Fibroblast of lung (primary cell): ENCODE measurements at regions not wholly inside any gene's neighbourhood (a gene's known extent, or its start where the extent isn't known, plus 50 kb on each side); places are given as distances from the start of the nearest gene placed in this dataset.
A peak's percentile ranks its signal among the peaks of the same experiment; 100 is the strongest.

Experiments
- DNase-seq, 2 donors: peaks; one replicate each; pipeline versions ENCODE4 v3.0.0 to v3.0.0-alpha.2; 2010; ENCODE audit warnings: low read depth in 2 of 2
- H2AFZ ChIP-seq: 2 replicates; pipeline ENCODE4 v1.5.1; 2012; ENCODE audit warnings: low read length, control low read depth, inconsistent platforms
- H3K27ac ChIP-seq: 2 replicates; pipeline ENCODE4 v1.5.1; 2011; ENCODE audit warnings: low read length, control low read depth; ENCODE audit not compliant: insufficient read depth
- H3K27me3 ChIP-seq: 2 replicates; pipeline ENCODE4 v1.5.1; 2011; ENCODE audit warnings: mild to moderate bottlenecking, low read length; ENCODE audit not compliant: control insufficient read depth, insufficient read depth
- H3K36me3 ChIP-seq: 2 replicates; pipeline ENCODE4 v1.5.1; 2011; ENCODE audit warnings: low read length; ENCODE audit not compliant: control insufficient read depth, insufficient read depth
- H3K4me1 ChIP-seq: 2 replicates; pipeline ENCODE4 v1.5.1; 2011; ENCODE audit warnings: low read length; ENCODE audit not compliant: control insufficient read depth, insufficient read depth; ENCODE audit errors: extremely low read depth
- H3K4me2 ChIP-seq: 2 replicates; pipeline ENCODE4 v1.5.1; 2011; ENCODE audit warnings: low read length, control low read depth; ENCODE audit not compliant: insufficient read depth; ENCODE audit errors: extremely low read depth
- H3K4me3 ChIP-seq, 4 experiments: fragments of 200-600 bp in 1 of 4; sonication (generic) in 1 of 4; replicated peaks in 1 of 4; 2 replicates each; pipeline ENCODE4 v1.5.1; 2011 to 2016; ENCODE audit warnings: low read length in 4 of 4, low read depth in 3 of 4, mild to moderate bottlenecking in 3 of 4, control low read depth in 2 of 4, inconsistent platforms in 1 of 4, mixed read lengths in 1 of 4; ENCODE audit not compliant: insufficient read depth in 1 of 4; ENCODE audit errors: control extremely low read depth in 1 of 4
- H3K79me2 ChIP-seq: 2 replicates; pipeline ENCODE4 v1.5.1; 2012; ENCODE audit warnings: mild to moderate bottlenecking, low read length, inconsistent platforms; ENCODE audit not compliant: control insufficient read depth, insufficient read depth
- H3K9ac ChIP-seq: 2 replicates; pipeline ENCODE4 v1.5.1; 2011; ENCODE audit warnings: mild to moderate bottlenecking, low read length, control low read depth; ENCODE audit not compliant: insufficient read depth
- H3K9me3 ChIP-seq: 2 replicates; pipeline ENCODE4 v1.5.1; 2012; ENCODE audit warnings: low read depth, low read length; ENCODE audit not compliant: control insufficient read depth, insufficient read depth
- H4K20me1 ChIP-seq: 2 replicates; pipeline ENCODE4 v1.5.1; 2011; ENCODE audit warnings: low read length; ENCODE audit not compliant: control insufficient read depth, insufficient read depth; ENCODE audit errors: extremely low read depth
- EZH2 ChIP-seq: IDR thresholded peaks from 2 replicates; pipeline ENCODE4 v1.5.1; 2012; ENCODE audit warnings: low read length, control low read depth, mild to moderate bottlenecking; ENCODE audit errors: missing control alignments
- TF ChIP-seq, protein P1 (sequence below), 2 donors: IDR thresholded peaks in 1 of 2; conservative IDR thresholded peaks in 1 of 2; 1 replicate in 1 of 2; 2 replicates in 1 of 2; pipeline ENCODE4 v1.5.1; 2011 to 2012; ENCODE audit warnings: low read length in 2 of 2, control low read depth in 1 of 2, inconsistent platforms in 1 of 2, low read depth in 1 of 2, mild to moderate bottlenecking in 1 of 2

DNA sequence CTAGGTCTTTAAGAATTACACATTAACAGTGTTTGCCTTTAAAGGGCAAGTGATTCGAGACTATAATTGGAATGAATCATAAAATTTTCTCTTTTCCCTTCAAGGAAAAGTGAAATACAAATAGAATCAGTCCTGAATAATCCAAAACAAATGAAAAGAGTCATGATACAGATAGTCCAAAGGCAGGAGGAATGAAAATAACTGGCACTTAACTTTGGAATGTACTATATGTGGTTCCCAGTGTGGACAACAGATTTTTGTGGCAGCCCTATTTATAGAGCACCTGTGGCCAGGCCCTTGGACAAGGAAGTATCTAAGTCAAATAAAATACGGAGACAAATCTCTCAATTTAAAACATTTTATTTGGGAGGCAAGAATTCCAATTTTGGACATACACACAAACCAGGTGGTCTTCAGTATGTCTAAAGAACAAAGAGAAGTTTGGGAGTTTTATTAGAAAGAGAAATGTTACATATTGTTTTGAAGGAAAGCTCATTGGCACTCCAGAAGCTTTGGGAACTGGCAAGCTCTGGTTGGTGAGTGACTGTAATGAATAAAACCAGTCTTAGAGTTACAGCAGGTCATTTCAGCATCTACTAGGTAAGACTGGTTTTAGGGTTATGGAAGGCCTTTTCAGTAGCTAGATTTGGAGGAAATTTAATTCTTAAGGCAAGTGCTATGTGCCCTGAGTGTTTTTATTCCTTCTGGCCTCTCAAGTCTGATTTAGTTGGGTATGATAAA, 116.0 kb upstream of the PAM start:
- Histone ChIP-seq H3K27me3 (no peaks in the 10 kb centered on the region), H3K4me2 (no peak overlapping the region), H3K27ac (no peak overlapping the region), H3K4me3 (no peak overlapping the region), H3K36me3 (no peaks in the 10 kb centered on the region), H3K9me3 (no peaks in the 10 kb centered on the region), H4K20me1 (no peaks in the 10 kb centered on the region), H3K9ac (no peak overlapping the region), H2AFZ (no peak overlapping the region), H3K79me2 (no peaks in the 10 kb centered on the region), H3K4me1 (no peaks in the 10 kb centered on the region)
- TF ChIP-seq, protein P1, sequence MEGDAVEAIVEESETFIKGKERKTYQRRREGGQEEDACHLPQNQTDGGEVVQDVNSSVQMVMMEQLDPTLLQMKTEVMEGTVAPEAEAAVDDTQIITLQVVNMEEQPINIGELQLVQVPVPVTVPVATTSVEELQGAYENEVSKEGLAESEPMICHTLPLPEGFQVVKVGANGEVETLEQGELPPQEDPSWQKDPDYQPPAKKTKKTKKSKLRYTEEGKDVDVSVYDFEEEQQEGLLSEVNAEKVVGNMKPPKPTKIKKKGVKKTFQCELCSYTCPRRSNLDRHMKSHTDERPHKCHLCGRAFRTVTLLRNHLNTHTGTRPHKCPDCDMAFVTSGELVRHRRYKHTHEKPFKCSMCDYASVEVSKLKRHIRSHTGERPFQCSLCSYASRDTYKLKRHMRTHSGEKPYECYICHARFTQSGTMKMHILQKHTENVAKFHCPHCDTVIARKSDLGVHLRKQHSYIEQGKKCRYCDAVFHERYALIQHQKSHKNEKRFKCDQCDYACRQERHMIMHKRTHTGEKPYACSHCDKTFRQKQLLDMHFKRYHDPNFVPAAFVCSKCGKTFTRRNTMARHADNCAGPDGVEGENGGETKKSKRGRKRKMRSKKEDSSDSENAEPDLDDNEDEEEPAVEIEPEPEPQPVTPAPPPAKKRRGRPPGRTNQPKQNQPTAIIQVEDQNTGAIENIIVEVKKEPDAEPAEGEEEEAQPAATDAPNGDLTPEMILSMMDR (conservative IDR thresholded peaks at IDR 0.05 in 1 of 2, IDR thresholded peaks at IDR 0.05 in 1 of 2; ENCODE audit: low read depth in 1 of 2, low read length in 2 of 2), result no peak
- no peak for TF ChIP-seq EZH2
- DNase-seq, result peak in 1 of 2 donors; percentile 21

DNA sequence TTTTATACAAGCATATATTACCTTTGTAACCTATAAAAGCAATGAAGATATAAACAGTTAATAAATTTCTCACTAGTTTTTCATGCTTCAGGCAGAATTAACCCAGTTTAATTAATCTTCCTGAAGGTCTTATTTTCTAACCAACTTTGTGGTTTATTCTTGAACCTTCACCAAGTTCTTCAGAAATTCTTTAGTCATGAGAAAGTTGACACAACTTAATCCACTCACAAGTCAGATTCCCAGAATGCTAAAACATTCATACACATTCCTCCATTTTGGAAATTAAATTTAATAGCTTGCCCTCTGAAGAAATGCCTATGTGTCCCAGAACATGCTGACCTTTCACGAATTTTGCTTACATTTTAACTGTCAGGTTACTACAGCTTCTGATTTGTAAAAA, 105.4 kb upstream of the PAM start:
- no peaks in the 10 kb centered on the region for H3K27me3 ChIP-seq
- H3K36me3 ChIP-seq, result no peaks in the 10 kb centered on the region
- no peak overlapping the region for H2AFZ ChIP-seq
- no peak for TF ChIP-seq EZH2
- TF ChIP-seq, protein P1 (conservative IDR thresholded peaks at IDR 0.05 in 1 of 2, IDR thresholded peaks at IDR 0.05 in 1 of 2; ENCODE audit: low read depth in 1 of 2, low read length in 2 of 2), result no peak
- H3K4me1 ChIP-seq, result peaks cover 2% of the 10 kb centered on the region
- H3K4me3 ChIP-seq, result no peak overlapping the region
- H3K79me2 ChIP-seq, result no peaks in the 10 kb centered on the region
- H3K27ac ChIP-seq, result no peak overlapping the region
- no peaks in the 10 kb centered on the region for H3K9me3 ChIP-seq
- H3K4me2 ChIP-seq, result no peak overlapping the region
- H4K20me1 ChIP-seq, result no peaks in the 10 kb centered on the region
- peak; percentile 33 to 83 for DNase-seq
- no peak overlapping the region for H3K9ac ChIP-seq

DNA sequence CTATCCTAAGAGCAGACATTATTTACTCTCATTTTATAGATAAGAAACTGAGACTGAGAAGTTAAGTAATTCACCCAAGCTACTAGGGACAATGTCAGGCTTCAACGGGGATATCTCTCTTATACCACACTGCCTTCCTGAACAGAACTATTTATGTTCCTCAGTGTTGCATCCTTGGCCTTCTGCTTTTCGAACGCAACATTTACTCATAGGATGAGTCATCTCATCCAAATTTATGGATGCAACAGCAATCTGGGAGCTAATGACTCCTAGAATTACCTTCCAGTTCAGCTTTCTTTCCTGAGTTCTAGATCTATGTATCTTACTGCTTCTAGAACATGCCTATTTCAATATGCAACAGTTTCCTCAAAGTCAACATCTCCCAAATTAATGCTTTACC, 103.6 kb upstream of the PAM start:
- Histone ChIP-seq H3K79me2 (no peaks in the 10 kb centered on the region), H3K9me3 (no peaks in the 10 kb centered on the region), H3K4me2 (no peak overlapping the region), H3K4me1 (peaks cover 2% of the 10 kb centered on the region), H3K27me3 (no peaks in the 10 kb centered on the region), H3K27ac (no peak overlapping the region), H3K9ac (no peak overlapping the region), H3K4me3 (no peak overlapping the region), H3K36me3 (no peaks in the 10 kb centered on the region), H4K20me1 (no peaks in the 10 kb centered on the region), H2AFZ (no peak overlapping the region)
- TF ChIP-seq, protein P1 (conservative IDR thresholded peaks at IDR 0.05 in 1 of 2, IDR thresholded peaks at IDR 0.05 in 1 of 2; ENCODE audit: low read depth in 1 of 2, low read length in 2 of 2), result no peak
- no peak for TF ChIP-seq EZH2
- peak in 1 of 2 donors; percentile 22 for DNase-seq
